ENCODE measurements at regions not wholly inside any gene's neighbourhood (a gene's known extent, or its start where the extent isn't known, plus 50 kb on each side); places are given as distances from the start of the nearest gene placed in this dataset.

DNA sequence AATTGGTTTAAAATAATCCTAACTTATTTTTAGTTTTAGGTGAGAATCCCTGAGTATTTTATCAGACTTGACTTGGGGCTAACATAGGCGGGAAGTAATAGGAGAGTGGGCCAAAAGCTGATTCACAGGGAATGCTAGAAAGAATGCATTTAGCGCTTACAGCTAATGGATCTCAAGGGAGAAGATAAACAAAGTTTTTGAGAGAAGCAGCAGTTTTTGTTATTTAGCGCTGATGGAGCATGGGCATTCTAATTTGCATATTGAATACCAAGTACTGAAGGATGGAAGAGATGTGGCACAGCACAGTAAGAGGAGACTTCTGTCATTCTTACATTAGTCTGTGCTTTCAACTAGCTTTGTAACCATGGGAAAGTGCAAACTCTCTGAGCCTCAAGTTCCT is 436.0 kb upstream of the FBXO33 start:
- ATAC-seq, result no peak
- no peak overlapping the region for H3K9ac ChIP-seq (ENCODE audit: insufficient read depth, low read depth, low read length)
- H3K79me2 ChIP-seq (ENCODE audit: insufficient read depth, low read length), result no peaks in the 10 kb centered on the region
- no peak overlapping the region for H3K27ac ChIP-seq (ENCODE audit: extremely low read length, insufficient read depth, low read length)
- WGBS (ENCODE audit: low lambda C conversion rate), result 39% methylated on average over 3 of the region's 3 CpGs
- no peak overlapping the region for H3K4me2 ChIP-seq (ENCODE audit: low read depth, low read length)
- POLR2A ChIA-PET, result no interaction called here
- no peaks in the 10 kb centered on the region for H3K27me3 ChIP-seq (ENCODE audit: control insufficient read depth in 1 of 2, insufficient read depth in 2 of 2, low read length in 2 of 2)
- intact Hi-C loops (cut with micrococcal nuclease; ENCODE audit: unreplicated experiment), result no loop called here
- H3K4me3 ChIP-seq (replicated peaks in 1 of 3; ENCODE audit: insufficient read depth in 1 of 3, low read depth in 2 of 3, low read length in 3 of 3), result no peak overlapping the region
- DNase-seq (ENCODE audit: low spot score), result no peak
- no peaks in the 10 kb centered on the region for H3K36me3 ChIP-seq (replicated peaks in 1 of 2; ENCODE audit: control insufficient read depth in 1 of 2, insufficient read depth in 2 of 2, low read length in 2 of 2)
- peaks cover 7% of the 10 kb centered on the region; the same call in 1 of the 2 replicates for H3K9me3 ChIP-seq (ENCODE audit: low read length)
- H2AFZ ChIP-seq (ENCODE audit: low read length), result no peak overlapping the region
- CTCF ChIA-PET (ENCODE audit: low intra/inter-chr PET ratio, low total read pairs), result no interaction called here
- no peak for FAIRE-seq
- TF ChIP-seq ETV5 (CRISPR knock-in tag; IDR thresholded peaks at IDR 0.05; ENCODE audit: borderline replicate concordance) (no peak), ZNF704 (CRISPR knock-in tag; IDR thresholded peaks at IDR 0.05; ENCODE audit: borderline replicate concordance) (no peak), RFXAP (CRISPR knock-in tag; IDR thresholded peaks at IDR 0.05; ENCODE audit: borderline replicate concordance) (no peak), MEIS2 (CRISPR knock-in tag; IDR thresholded peaks at IDR 0.05) (no peak), ZNF83 (CRISPR knock-in tag; IDR thresholded peaks at IDR 0.05; ENCODE audit: borderline replicate concordance) (no peak), ZNF576 (CRISPR knock-in tag; IDR thresholded peaks at IDR 0.05) (no peak), RELA (CRISPR knock-in tag; IDR thresholded peaks at IDR 0.05) (no peak), CENPBD1 (CRISPR knock-in tag; IDR thresholded peaks at IDR 0.05; ENCODE audit: borderline replicate concordance, low read depth) (no peak), ATRX (CRISPR knock-in tag; IDR thresholded peaks at IDR 0.05; ENCODE audit: borderline replicate concordance) (no peak), PREB (CRISPR knock-in tag; IDR thresholded peaks at IDR 0.05) (no peak), HOXA3 (CRISPR knock-in tag; IDR thresholded peaks at IDR 0.05) (no peak), SRF (IDR thresholded peaks at IDR 0.05; ENCODE audit: low read depth, low read length) (no peak), ZNF552 (CRISPR knock-in tag; IDR thresholded peaks at IDR 0.05; ENCODE audit: borderline replicate concordance) (no peak), HHEX (CRISPR knock-in tag; IDR thresholded peaks at IDR 0.05) (no peak)
- TF ChIP-seq, protein P1, sequence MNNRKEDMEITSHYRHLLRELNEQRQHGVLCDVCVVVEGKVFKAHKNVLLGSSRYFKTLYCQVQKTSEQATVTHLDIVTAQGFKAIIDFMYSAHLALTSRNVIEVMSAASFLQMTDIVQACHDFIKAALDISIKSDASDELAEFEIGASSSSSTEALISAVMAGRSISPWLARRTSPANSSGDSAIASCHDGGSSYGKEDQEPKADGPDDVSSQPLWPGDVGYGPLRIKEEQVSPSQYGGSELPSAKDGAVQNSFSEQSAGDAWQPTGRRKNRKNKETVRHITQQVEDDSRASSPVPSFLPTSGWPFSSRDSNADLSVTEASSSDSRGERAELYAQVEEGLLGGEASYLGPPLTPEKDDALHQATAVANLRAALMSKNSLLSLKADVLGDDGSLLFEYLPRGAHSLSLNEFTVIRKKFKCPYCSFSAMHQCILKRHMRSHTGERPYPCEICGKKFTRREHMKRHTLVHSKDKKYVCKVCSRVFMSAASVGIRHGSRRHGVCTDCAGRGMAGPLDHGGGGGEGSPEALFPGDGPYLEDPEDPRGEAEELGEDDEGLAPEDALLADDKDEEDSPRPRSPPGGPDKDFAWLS (CRISPR knock-in tag; IDR thresholded peaks at IDR 0.05; ENCODE audit: borderline replicate concordance), result no peak
- TF ChIP-seq, protein P2, sequence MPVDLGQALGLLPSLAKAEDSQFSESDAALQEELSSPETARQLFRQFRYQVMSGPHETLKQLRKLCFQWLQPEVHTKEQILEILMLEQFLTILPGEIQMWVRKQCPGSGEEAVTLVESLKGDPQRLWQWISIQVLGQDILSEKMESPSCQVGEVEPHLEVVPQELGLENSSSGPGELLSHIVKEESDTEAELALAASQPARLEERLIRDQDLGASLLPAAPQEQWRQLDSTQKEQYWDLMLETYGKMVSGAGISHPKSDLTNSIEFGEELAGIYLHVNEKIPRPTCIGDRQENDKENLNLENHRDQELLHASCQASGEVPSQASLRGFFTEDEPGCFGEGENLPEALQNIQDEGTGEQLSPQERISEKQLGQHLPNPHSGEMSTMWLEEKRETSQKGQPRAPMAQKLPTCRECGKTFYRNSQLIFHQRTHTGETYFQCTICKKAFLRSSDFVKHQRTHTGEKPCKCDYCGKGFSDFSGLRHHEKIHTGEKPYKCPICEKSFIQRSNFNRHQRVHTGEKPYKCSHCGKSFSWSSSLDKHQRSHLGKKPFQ (CRISPR knock-in tag; IDR thresholded peaks at IDR 0.05; ENCODE audit: insufficient replicate concordance), result no peak
- TF ChIP-seq, protein P3, sequence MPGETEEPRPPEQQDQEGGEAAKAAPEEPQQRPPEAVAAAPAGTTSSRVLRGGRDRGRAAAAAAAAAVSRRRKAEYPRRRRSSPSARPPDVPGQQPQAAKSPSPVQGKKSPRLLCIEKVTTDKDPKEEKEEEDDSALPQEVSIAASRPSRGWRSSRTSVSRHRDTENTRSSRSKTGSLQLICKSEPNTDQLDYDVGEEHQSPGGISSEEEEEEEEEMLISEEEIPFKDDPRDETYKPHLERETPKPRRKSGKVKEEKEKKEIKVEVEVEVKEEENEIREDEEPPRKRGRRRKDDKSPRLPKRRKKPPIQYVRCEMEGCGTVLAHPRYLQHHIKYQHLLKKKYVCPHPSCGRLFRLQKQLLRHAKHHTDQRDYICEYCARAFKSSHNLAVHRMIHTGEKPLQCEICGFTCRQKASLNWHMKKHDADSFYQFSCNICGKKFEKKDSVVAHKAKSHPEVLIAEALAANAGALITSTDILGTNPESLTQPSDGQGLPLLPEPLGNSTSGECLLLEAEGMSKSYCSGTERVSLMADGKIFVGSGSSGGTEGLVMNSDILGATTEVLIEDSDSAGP (CRISPR knock-in tag; IDR thresholded peaks at IDR 0.05; ENCODE audit: borderline replicate concordance), result no peak
- in situ Hi-C loops (cut with HindIII; ENCODE audit: extremely low pct_ligation_motif_present, low pct_unique_long_range_greater_than_20kb), result no loop called here
- no TSS peak for BruUV-seq (replicated peaks)
- no peaks in the 10 kb centered on the region for H4K20me1 ChIP-seq (ENCODE audit: insufficient read depth, low read length)
- no peaks in the 10 kb centered on the region for H3K4me1 ChIP-seq (ENCODE audit: insufficient read depth, low read length)

Measured in HepG2 (cell line).